ENCODE measurements at regions not wholly inside any gene's neighbourhood (a gene's known extent, or its start where the extent isn't known, plus 50 kb on each side); places are given as distances from the start of the nearest gene placed in this dataset.
"Not testable (repeated sequence)": the region's sequence is repeated elsewhere in the genome, so short reads cannot be mapped to it uniquely, and the experiment has no call there.

DNA sequence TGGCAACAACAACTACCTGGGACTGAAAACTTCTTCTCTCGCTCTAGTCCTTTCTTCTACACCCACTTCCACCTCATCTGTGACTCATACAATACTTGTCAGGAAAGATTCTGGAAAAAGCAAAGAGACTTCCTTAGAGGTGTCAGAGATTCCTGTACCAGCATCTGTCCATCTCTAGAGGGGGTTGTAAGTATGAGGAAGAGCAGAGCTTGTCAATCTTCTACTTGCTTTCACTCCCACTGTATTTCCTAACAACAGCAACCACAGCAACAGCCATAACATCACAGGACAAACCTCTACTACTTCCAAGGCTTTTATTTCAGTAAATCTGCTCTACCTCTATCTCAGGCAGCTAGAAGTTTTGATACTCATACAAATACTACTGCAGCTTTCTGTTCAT, 1479.5 kb downstream of the RPIA start:
- H3K4me3 ChIP-seq; H3K9me3 ChIP-seq; H3K27me3 ChIP-seq; DNase-seq (ENCODE audit: low spot score in 2 of 2); H3K36me3 ChIP-seq; H3K27ac ChIP-seq; H3K4me1 ChIP-seq: not testable (repeated sequence)
- WGBS: 82% methylated on average over 1 of the region's 1 CpG

DNA sequence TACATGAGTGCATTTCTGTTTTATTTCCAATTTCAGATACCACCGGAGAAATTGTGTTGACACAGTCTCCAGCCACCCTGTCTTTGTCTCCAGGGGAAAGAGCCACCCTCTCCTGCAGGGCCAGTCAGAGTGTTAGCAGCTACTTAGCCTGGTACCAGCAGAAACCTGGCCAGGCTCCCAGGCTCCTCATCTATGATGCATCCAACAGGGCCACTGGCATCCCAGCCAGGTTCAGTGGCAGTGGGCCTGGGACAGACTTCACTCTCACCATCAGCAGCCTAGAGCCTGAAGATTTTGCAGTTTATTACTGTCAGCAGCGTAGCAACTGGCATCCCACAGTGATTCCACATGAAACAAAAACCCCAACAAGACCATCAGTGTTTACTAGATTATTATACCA, 1481.6 kb downstream of the RPIA start:
- H3K36me3 ChIP-seq; H3K4me3 ChIP-seq; H3K4me1 ChIP-seq; H3K27me3 ChIP-seq; H3K27ac ChIP-seq; H3K9me3 ChIP-seq; DNase-seq (ENCODE audit: low spot score in 2 of 2): not testable (repeated sequence)
- 100% methylated on average over 1 of the region's 2 CpGs for WGBS

DNA sequence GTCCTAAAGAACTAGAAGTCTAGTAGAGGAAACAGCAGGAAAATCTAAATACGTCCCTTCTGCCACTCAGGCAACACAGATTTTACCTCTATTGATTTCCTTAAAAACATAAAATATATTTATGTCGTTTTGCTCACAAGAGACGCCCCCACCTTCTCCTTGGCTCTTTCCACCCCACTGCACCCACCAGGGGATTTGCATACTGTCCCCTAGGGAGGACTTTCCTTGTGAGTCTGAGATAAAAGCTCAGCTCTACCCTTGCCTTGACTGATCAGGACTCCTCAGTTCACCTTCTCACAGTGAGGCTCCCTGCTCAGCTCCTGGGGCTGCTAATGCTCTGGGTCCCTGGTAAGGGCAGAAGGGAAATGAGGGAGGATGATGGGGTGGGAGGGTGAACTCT, 1488.1 kb downstream of the RPIA start:
- 50% methylated on average over 3 of the region's 3 CpGs for WGBS
- not testable (repeated sequence) for H3K4me1 ChIP-seq; H3K27ac ChIP-seq; H3K36me3 ChIP-seq; DNase-seq (ENCODE audit: low spot score in 2 of 2); H3K9me3 ChIP-seq; H3K4me3 ChIP-seq; H3K27me3 ChIP-seq

DNA sequence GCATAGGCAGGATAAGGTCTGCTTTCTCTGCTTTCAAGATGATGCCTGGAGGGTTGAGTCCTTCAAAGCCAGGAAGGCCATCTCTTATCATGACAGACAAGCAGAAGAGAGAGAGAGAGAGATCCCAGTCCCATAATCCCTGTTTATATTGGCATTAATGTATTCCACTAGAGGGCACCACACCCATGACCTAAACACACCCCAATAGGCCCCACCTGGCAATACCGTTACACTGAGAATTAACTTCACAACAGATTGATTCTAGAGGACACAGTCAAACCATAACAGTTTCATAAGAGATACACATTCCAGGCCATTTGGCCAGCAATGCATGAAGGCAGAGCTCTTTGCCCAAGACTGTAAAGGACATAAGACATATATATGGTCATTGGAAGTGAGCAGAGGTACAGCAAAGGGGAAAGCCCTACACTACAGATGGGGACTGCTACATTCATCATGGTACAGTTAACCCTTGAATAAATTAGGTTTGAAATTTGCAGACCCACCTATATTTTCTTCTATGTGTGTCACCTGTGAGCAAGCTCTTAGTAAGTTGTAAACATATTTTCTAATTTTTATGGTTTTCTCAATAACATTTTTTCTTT, 1516.1 kb downstream of the RPIA start:
- Histone ChIP-seq H3K27ac (no peak overlapping the region), H3K9me3 (no peaks in the 10 kb centered on the region), H3K4me1 (no peaks in the 10 kb centered on the region), H3K36me3 (no peaks in the 10 kb centered on the region), H3K4me3 (no peak overlapping the region), H3K27me3 (peaks cover 7% of the 10 kb centered on the region)
- TF ChIP-seq POLR2AphosphoS5 (IDR thresholded peaks at IDR 0.05): no peak
- TF ChIP-seq EP300 (IDR thresholded peaks at IDR 0.05): no peak
- TF ChIP-seq POLR2A (IDR thresholded peaks at IDR 0.05): no peak
- TF ChIP-seq, protein P1, sequence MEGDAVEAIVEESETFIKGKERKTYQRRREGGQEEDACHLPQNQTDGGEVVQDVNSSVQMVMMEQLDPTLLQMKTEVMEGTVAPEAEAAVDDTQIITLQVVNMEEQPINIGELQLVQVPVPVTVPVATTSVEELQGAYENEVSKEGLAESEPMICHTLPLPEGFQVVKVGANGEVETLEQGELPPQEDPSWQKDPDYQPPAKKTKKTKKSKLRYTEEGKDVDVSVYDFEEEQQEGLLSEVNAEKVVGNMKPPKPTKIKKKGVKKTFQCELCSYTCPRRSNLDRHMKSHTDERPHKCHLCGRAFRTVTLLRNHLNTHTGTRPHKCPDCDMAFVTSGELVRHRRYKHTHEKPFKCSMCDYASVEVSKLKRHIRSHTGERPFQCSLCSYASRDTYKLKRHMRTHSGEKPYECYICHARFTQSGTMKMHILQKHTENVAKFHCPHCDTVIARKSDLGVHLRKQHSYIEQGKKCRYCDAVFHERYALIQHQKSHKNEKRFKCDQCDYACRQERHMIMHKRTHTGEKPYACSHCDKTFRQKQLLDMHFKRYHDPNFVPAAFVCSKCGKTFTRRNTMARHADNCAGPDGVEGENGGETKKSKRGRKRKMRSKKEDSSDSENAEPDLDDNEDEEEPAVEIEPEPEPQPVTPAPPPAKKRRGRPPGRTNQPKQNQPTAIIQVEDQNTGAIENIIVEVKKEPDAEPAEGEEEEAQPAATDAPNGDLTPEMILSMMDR (IDR thresholded peaks at IDR 0.05): no peak
- WGBS: 9% methylated on average over 1 of the region's 1 CpG
- no peak for DNase-seq (ENCODE audit: low spot score in 2 of 2)

DNA sequence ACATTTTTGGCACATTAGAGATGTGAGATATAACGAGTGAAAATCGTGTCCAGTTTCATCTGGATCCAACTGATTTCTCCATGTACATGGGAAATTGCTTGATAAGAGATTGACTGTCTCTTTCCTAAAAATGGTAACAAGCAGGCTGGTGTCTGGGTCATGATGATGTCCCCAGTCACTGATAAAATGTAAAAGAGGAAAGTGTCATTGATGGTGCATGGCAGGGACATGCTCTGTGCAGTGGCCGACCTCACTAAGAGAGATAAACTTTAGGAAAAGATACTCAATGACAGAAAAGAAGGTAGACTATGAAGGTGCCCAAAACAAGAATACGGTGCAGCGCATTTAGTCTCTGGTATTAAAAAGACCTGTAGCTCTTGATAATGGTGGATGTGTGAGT, 1517.5 kb downstream of the RPIA start:
- no peaks in the 10 kb centered on the region for H3K4me1 ChIP-seq
- H3K27me3 ChIP-seq: peaks cover 7% of the 10 kb centered on the region
- WGBS: 85% methylated on average over 5 of the region's 5 CpGs
- no peak for DNase-seq (ENCODE audit: low spot score in 2 of 2)
- no peak overlapping the region for H3K4me3 ChIP-seq
- H3K36me3 ChIP-seq: no peaks in the 10 kb centered on the region
- no peak for TF ChIP-seq EP300 (IDR thresholded peaks at IDR 0.05)
- no peak for TF ChIP-seq POLR2AphosphoS5 (IDR thresholded peaks at IDR 0.05)
- TF ChIP-seq, protein P1 (IDR thresholded peaks at IDR 0.05): no peak
- no peak for TF ChIP-seq POLR2A (IDR thresholded peaks at IDR 0.05)
- H3K9me3 ChIP-seq: no peaks in the 10 kb centered on the region
- no peak overlapping the region for H3K27ac ChIP-seq

DNA sequence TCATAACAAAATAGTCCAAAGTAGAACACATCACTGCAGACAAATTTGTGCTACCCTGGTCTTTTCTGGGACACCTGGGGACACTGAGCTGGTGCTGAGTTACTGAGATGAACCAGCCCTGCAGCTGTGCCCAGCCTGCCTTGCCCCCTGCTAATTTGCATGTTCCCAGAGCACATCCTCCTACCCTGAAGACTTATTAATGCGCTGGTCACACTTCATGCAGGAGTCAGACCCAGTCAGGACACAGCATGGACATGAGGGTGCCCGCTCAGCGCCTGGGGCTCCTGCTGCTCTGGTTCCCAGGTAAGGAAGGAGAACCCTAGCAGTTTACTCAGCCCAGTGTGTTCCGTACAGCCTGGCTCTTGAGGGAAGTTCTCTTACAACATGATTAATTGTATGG, 1518.3 kb downstream of the RPIA start:
- H3K9me3 ChIP-seq: no peaks in the 10 kb centered on the region
- H3K27ac ChIP-seq: no peak overlapping the region
- TF ChIP-seq POLR2A (IDR thresholded peaks at IDR 0.05): no peak
- TF ChIP-seq POLR2AphosphoS5 (IDR thresholded peaks at IDR 0.05): no peak
- TF ChIP-seq EP300 (IDR thresholded peaks at IDR 0.05): no peak
- TF ChIP-seq, protein P1 (IDR thresholded peaks at IDR 0.05): no peak
- no peak overlapping the region for H3K4me3 ChIP-seq
- no peaks in the 10 kb centered on the region for H3K36me3 ChIP-seq
- WGBS: 83% methylated on average over 4 of the region's 4 CpGs
- no peaks in the 10 kb centered on the region for H3K4me1 ChIP-seq
- no peak for DNase-seq (ENCODE audit: low spot score in 2 of 2)
- H3K27me3 ChIP-seq: peaks cover 7% of the 10 kb centered on the region

DNA sequence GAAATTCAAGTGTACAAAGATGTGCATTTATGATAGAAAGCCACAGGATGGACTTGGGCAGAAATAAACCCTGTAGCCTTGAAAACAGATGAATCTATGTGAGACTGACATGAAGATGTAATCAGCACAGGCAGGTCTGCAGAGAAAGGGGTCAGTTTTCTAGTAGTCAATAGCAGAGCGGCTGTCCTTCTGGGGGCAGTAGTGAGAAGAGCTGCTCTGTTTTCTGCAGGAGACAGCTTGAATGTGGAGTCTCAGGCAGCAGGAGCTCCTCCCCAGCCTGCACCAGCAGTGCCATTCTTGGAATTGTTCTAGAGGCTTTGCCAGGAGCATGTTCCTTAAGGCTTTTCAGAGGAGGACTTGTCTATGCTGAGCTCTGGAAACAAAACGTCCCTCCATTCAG, 1524.4 kb downstream of the RPIA start:
- H3K36me3 ChIP-seq; H3K4me1 ChIP-seq; H3K27me3 ChIP-seq; H3K27ac ChIP-seq; DNase-seq (ENCODE audit: low spot score in 2 of 2); H3K4me3 ChIP-seq; H3K9me3 ChIP-seq: not testable (repeated sequence)
- 41% methylated on average over 2 of the region's 2 CpGs for WGBS

DNA sequence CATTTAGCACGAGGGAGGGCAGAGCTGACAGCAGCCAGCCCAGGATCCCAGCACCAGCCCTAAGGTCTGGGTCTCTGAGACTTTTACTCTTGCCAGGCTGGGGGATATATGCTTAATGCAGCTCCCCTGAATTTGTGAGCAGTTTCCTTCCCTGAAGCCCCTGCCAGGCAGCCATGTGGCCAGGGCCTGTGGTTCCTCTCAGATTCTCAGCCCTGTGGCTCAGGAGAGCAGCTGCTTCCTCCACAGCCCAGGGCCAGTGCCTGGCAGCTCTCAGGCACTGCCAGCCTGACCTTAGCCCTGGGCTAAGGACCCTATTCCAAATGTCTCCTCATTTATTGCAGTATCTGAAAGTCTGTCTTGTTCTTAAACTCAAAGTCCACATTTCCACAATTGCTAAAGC, 1525.3 kb downstream of the RPIA start:
- 42% methylated on average over 1 of the region's 1 CpG for WGBS

DNA sequence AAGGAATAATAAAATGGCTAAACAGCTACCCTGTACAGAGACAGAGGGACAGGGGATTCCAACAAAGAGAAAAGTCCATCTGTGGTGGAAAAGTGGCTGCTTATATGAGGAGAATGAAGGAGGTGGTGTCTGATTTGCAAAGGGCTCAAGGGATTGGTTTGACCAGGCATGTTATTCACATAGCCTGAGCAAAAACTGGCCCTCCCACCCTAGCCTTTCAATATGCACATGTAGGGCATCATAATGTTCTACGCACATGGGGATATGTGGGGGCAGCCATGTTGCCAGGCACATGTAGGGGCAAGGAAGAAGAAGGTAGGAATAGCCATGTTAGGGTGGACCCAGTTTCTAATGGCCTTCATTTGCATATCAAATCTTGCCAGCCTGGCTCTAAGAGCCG, 1527.1 kb downstream of the RPIA start:
- not testable (repeated sequence) for H3K9me3 ChIP-seq; H3K36me3 ChIP-seq; H3K27ac ChIP-seq; DNase-seq (ENCODE audit: low spot score in 2 of 2); H3K27me3 ChIP-seq; H3K4me1 ChIP-seq; H3K4me3 ChIP-seq
- 93% methylated on average over 1 of the region's 2 CpGs for WGBS

More for the DNA sequence above, 1525.3 kb downstream of the RPIA start:
- H3K27ac ChIP-seq; H3K4me3 ChIP-seq; H3K27me3 ChIP-seq; DNase-seq (ENCODE audit: low spot score in 2 of 2); H3K4me1 ChIP-seq; H3K36me3 ChIP-seq; H3K9me3 ChIP-seq: not testable (repeated sequence)

DNA sequence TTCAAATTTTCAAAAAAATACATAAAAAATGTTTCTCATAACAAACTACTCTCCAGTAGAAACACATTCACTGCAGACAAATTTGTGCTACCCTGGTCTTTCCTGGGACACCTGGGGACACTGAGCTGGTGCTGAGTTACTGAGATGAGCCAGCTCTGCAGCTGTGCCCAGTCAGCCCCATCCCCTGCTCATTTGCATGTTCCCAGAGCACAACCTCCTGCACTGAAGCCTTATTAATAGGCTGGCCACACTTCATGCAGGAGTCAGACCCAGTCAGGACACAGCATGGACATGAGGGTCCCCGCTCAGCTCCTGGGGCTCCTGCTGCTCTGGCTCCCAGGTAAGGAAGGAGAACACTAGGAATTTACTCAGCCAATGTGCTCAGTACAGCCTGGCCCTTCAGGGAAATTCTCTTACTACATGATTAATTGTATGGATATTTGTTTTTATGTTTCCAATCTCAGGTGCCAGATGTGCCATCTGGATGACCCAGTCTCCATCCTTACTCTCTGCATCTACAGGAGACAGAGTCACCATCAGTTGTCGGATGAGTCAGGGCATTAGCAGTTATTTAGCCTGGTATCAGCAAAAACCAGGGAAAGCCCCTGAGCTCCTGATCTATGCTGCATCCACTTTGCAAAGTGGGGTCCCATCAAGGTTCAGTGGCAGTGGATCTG, 1529.3 kb downstream of the RPIA start:
- H3K27ac ChIP-seq; DNase-seq (ENCODE audit: low spot score in 2 of 2); H3K9me3 ChIP-seq; H3K36me3 ChIP-seq; H3K4me3 ChIP-seq; H3K4me1 ChIP-seq; H3K27me3 ChIP-seq: not testable (repeated sequence)
- 82% methylated on average over 2 of the region's 2 CpGs for WGBS

All from suprapubic skin (tissue), 4 donors.